ENCODE measurements at regions not wholly inside any gene's neighbourhood (a gene's known extent, or its start where the extent isn't known, plus 50 kb on each side); places are given as distances from the start of the nearest gene placed in this dataset.

GRCh38 chr4:4667622-4668081, 125.8 kb upstream of the STX18 start:
- Mint-ChIP-seq H3K9me3 (ENCODE audit: low read depth, unreplicated experiment) (no peaks in the 10 kb centered on the region), H3K4me1 (ENCODE audit: low read depth, unreplicated experiment) (no peaks in the 10 kb centered on the region), H3K27ac (ENCODE audit: unreplicated experiment) (no peak overlapping the region), H3K36me3 (ENCODE audit: insufficient read depth, unreplicated experiment) (no peaks in the 10 kb centered on the region), H3K4me3 (ENCODE audit: low read depth, unreplicated experiment) (no peak overlapping the region), H3K27me3 (ENCODE audit: unreplicated experiment) (no peaks in the 10 kb centered on the region)
- DNase-seq: no peak
- TF ChIP-seq CTCF (IDR thresholded peaks at IDR 0.05; ENCODE audit: unreplicated experiment): no peak
- CTCF ChIA-PET: no interaction called here
- intact Hi-C loops (cut with micrococcal nuclease; ENCODE audit: unreplicated experiment): no loop called here
- BruUV-seq (replicated peaks): no TSS peak

DNA sequence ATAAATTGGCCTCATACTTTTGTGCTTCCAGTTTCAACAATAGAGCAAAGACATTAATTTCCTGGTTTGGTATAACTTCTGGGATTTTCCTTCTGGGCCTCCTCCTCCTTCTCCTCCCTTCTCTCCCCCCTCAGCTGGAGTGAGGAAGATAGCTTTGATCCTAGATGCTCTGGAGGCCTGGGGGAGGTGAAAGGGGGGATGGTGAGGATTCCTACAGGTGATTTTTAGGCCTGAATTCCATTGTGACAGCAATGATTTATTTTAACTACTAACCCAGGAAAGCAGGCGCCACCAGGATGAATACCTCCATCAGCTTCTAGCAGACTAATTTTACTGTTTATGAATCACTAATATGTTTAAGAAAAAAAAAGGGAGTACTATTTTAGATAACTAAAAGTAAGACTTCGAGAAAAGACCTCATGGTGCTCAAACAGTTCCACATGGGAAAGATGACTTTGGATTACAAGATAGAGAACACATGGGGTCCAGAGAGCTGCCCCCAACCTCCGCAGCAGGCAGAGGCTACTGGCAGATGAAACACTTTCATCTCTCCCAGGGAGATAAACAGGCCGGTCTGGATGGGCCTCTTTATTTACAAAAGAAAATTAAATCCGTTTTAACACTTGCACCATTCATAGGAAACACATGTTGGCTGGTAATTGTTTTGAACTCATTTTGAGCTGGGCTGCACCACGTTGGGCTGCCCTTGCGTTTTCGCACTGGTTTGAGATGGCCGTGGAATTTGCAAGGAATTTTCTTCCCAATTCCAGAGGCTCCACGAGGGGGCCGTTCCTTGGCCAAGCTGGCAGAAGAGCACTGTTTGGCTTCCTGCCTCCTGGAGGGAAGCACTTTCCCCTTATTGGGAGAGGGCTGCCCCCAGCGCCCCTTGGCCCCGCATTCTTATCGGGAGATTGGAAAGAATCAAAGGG, 125.1 kb upstream of the STX18 start:
- no peak overlapping the region for H3K27ac Mint-ChIP-seq (ENCODE audit: unreplicated experiment)
- no peak for TF ChIP-seq CTCF (IDR thresholded peaks at IDR 0.05; ENCODE audit: unreplicated experiment)
- H3K4me1 Mint-ChIP-seq (ENCODE audit: low read depth, unreplicated experiment): no peaks in the 10 kb centered on the region
- no peaks in the 10 kb centered on the region for H3K36me3 Mint-ChIP-seq (ENCODE audit: insufficient read depth, unreplicated experiment)
- intact Hi-C loops (cut with micrococcal nuclease; ENCODE audit: unreplicated experiment): no loop called here
- no peaks in the 10 kb centered on the region for H3K27me3 Mint-ChIP-seq (ENCODE audit: unreplicated experiment)
- CTCF ChIA-PET: no interaction called here
- no peak overlapping the region for H3K4me3 Mint-ChIP-seq (ENCODE audit: low read depth, unreplicated experiment)
- BruUV-seq (replicated peaks): no TSS peak
- no peaks in the 10 kb centered on the region for H3K9me3 Mint-ChIP-seq (ENCODE audit: low read depth, unreplicated experiment)
- no peak for DNase-seq

DNA sequence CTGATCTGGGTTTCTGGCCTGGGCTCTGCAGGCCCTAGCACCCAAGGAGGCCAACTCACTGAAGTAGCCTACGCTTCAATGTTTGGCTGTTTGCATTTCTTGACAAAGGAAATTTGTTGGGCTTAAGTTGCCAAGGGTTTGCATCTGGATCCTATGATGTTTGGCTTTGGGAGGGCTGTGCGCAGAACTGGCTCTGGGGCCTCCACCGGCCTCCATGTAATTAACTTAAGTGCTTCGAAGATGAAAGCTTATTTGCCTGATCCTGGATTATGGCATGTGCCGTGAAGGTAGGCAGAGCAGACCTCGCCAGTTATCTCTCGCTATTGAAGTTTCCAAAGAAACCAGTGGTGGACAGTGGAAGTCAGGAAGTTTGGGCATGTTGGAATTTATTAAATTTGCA, 124.3 kb upstream of the STX18 start:
- Mint-ChIP-seq H3K9me3 (ENCODE audit: low read depth, unreplicated experiment) (no peaks in the 10 kb centered on the region), H3K4me3 (ENCODE audit: low read depth, unreplicated experiment) (no peak overlapping the region), H3K27ac (ENCODE audit: unreplicated experiment) (no peak overlapping the region), H3K27me3 (ENCODE audit: unreplicated experiment) (no peaks in the 10 kb centered on the region), H3K36me3 (ENCODE audit: insufficient read depth, unreplicated experiment) (no peaks in the 10 kb centered on the region), H3K4me1 (ENCODE audit: low read depth, unreplicated experiment) (no peaks in the 10 kb centered on the region)
- intact Hi-C loops (cut with micrococcal nuclease; ENCODE audit: unreplicated experiment): no loop called here
- DNase-seq: no peak
- BruUV-seq (replicated peaks): no TSS peak
- no peak for TF ChIP-seq CTCF (IDR thresholded peaks at IDR 0.05; ENCODE audit: unreplicated experiment)
- CTCF ChIA-PET: no interaction called here

GRCh38 chr4:4664234-4664633, 122.4 kb upstream of the STX18 start:
- H3K27me3 Mint-ChIP-seq (ENCODE audit: unreplicated experiment): no peaks in the 10 kb centered on the region
- no TSS peak for BruUV-seq (replicated peaks)
- DNase-seq: no peak
- TF ChIP-seq CTCF (IDR thresholded peaks at IDR 0.05; ENCODE audit: unreplicated experiment): no peak
- no peaks in the 10 kb centered on the region for H3K9me3 Mint-ChIP-seq (ENCODE audit: low read depth, unreplicated experiment)
- H3K36me3 Mint-ChIP-seq (ENCODE audit: insufficient read depth, unreplicated experiment): no peaks in the 10 kb centered on the region
- no peak overlapping the region for H3K4me3 Mint-ChIP-seq (ENCODE audit: low read depth, unreplicated experiment)
- intact Hi-C loops (cut with micrococcal nuclease; ENCODE audit: unreplicated experiment): no loop called here
- no peaks in the 10 kb centered on the region for H3K4me1 Mint-ChIP-seq (ENCODE audit: low read depth, unreplicated experiment)
- no peak overlapping the region for H3K27ac Mint-ChIP-seq (ENCODE audit: unreplicated experiment)
- CTCF ChIA-PET: no interaction called here
